Breast epithelium (tissue), 3 donors: ENCODE measurements at regions not wholly inside any gene's neighbourhood (a gene's known extent, or its start where the extent isn't known, plus 50 kb on each side); places are given as distances from the start of the nearest gene placed in this dataset.

Source experiments
- CTCF ChIP-seq, 3 donors: fragments of 450-650 bp; IDR thresholded peaks; one replicate each; pipeline ENCODE4 v1.5.1; 2016 to 2017; ENCODE audit warnings: antibody characterized with exemption in 3 of 3, mild to moderate bottlenecking in 3 of 3, moderate library complexity in 3 of 3
- POLR2A ChIP-seq: fragments of 450-650 bp; IDR thresholded peaks from one replicate; pipeline ENCODE4 v1.6.1; 2016; ENCODE audit warnings: antibody characterized with exemption, mild to moderate bottlenecking, moderate library complexity
- POLR2AphosphoS5 ChIP-seq, 3 donors: sonication (generic); formaldehyde crosslinking; IDR thresholded peaks; one replicate each; pipeline ENCODE4 v1.6.1; 2017; ENCODE audit warnings: antibody characterized with exemption in 3 of 3

DNA sequence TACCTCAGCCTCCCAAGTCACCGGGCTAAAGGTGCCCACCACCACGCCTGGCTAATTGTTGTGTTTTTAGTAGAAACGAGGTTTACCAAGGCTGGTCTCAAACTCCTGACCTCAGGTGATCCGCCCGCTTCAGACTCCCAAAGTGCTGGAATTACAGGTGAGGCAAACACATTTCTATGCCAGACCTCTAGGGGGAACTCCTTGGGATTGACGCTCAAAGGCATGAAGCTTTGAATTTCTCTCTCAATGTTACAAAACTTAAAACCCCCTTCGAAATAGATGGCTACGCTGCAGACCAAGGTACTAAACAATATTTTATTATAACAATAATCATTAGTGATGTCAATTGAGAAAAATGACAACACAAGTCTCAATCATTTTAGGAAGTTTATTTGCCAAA is 330.0 kb downstream of the SETD4 start:
- no peak for TF ChIP-seq CTCF (IDR thresholded peaks at IDR 0.05)
- TF ChIP-seq POLR2A: no peak
- no peak for TF ChIP-seq POLR2AphosphoS5 (IDR thresholded peaks at IDR 0.05)
